HG03045 (cell line): ENCODE measurements at regions not wholly inside any gene's neighbourhood (a gene's known extent, or its start where the extent isn't known, plus 50 kb on each side); places are given as distances from the start of the nearest gene placed in this dataset.

Experiments used
- ATAC-seq: cut with Tn5 transposase; IDR thresholded peaks from one replicate; pipeline ENCODE4 v1.9.1; 2021; ENCODE audit warnings: mild to moderate bottlenecking, moderate library complexity; ENCODE audit not compliant: unreplicated experiment

- no peak for ATAC-seq
Measured at GRCh38 chr3:159593927-159594605, 394.6 kb upstream of the IL12A start.

DNA sequence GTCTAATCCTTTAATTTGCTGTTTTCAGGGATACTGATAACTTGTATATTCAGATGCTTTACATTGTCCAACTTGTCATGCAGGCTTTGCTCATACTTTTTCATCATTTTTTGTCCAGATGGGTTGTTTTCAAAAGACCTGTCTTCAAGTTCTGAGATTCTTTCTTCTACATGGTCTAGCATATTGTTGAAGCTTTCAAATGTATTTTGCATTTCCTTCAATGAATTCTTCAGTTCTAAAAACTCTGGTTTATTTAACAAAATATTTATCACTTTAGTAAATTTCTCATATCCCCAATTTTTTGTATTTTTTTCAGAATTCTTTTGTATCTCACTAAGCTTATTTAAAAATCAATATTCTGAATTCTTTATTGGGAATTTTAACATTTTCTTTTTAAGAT, 388.3 kb upstream of the IL12A start:
- ATAC-seq: no peak

GRCh38 chr3:159604151-159604581, 384.5 kb upstream of the IL12A start:
- no peak for ATAC-seq

DNA sequence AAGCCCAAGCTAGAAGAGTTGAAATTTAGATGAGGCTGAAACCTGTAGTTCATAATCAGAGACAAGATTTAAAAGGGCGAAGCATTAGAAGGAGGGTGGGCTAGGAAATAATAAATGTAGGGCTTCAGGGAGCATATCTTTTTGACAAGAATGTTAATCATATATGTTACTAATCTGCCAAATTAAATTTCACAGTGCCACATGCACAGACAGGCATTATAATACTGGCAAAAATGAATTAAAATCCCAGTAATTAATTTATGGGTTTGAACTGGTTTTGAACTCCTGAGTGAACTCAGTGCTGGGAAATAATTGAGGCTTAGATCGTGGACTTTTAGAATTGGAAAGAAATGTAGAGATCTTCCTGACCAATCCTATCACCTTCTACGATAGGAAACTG, 383.5 kb upstream of the IL12A start:
- no peak for ATAC-seq

DNA sequence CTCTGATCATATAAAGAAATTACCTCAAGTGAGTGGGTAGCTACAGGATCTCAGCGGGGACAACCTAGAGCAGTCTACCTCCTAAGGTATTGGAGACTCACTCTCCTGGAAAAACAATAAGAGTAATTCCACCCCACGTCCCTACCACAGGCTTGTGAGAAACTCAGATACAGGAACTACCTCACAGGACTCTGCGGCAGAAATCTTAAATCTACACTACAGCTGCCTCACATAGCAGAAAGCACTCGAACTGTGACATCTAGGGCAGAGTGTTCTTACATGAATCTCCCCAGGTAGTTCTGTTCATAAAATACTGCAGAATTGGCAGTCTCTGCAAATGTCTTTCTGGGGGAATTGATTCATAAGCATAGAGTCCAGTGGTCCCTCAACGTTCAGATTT, 382.9 kb upstream of the IL12A start:
- ATAC-seq: no peak

DNA sequence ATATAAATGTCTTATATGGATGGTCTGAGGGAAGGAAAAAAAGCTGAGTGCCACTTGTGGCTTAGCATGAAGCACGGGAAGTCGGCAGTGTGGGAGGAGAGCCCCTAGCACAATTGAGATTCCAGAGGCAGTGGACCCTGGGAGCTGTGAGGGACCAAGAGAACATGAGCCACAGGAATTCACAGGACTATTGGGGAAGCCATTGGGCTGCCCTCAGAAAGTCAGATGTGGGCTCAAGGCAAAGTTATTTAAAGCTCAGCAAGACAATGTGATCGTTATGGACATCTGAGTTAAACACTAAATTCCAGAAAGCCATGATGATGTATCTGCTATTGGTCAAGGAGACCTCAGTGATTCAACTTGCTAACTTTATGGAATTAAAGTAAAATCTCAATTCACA, 380.8 kb upstream of the IL12A start:
- no peak for ATAC-seq

- ATAC-seq: no peak
Measured at GRCh38 chr3:159608311-159608710, 380.3 kb upstream of the IL12A start.

- ATAC-seq: no peak
Measured at GRCh38 chr3:159609625-159610024, 379.0 kb upstream of the IL12A start.

GRCh38 chr3:159616234-159616825, 372.3 kb upstream of the IL12A start:
- no peak for ATAC-seq

DNA sequence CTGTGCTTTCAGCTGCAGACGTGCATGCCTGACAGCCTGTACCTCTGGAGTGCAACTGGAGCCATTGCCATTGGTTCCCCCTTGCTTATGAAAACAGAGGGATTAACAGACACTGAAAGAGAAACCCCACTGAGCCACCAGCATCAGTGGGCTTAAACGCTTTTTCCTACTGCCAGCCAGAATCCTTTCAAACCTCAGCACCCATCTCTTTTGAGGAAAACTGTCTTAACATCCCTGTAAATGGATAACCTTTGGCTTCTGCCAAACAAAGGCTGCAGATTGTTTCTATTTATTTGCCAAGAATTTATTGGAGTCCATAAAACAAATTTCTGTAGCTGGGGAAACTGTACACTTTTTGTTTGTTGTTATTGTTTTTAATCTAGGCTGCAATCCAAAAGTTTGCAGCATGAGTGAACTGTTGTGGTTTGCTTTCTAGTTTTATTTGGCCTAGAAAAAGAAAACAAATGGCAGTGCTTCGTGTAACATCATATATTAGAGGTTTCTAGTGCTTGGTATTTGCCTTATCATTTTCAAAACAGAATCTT, 369.2 kb upstream of the IL12A start:
- no peak for ATAC-seq

DNA sequence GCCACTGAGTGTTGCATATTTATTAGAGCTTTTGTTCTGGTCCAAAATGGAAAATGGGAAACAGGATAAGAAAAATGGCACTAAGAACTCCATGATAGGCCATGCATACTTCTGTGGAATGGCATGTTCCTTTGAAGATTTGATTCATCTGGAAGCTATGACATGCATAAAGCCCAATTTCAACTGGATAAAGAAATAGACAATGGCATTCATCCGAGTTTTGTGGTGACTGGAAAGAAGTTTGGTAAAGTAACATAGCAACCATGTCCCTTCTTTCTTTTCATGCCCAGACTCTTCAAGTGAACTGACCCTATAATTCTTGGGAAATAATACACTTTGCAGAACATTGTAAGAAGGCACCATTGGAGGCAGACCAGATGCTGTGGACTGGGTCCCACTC, 368.4 kb upstream of the IL12A start:
- no peak for ATAC-seq

DNA sequence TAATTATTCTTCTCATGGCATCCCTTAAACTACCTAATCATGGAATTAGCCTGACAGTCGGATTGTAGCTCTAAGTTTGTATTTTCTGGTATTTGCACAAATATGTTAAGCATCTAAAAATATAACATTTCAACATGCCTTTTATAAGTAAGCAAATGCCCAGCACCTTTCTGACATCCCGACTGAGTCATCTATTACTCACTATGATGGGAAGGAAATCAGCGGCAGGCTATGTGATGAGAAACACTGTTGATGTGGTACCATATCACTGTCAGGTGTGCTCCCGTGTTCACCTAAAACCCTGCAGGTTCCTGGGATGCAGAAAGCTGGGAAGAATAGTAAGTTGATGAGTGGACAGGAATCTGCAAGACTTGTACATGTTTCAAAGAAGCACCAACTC, 367.8 kb upstream of the IL12A start:
- ATAC-seq: no peak

GRCh38 chr3:159624616-159625015, 364.0 kb upstream of the IL12A start:
- no peak for ATAC-seq

GRCh38 chr3:159625594-159625993, 363.0 kb upstream of the IL12A start:
- no peak for ATAC-seq

- ATAC-seq: no peak
Measured at GRCh38 chr3:159626598-159626997, 362.0 kb upstream of the IL12A start.

GRCh38 chr3:159627229-159627628, 361.4 kb upstream of the IL12A start:
- no peak for ATAC-seq

GRCh38 chr3:159627634-159628033, 361.0 kb upstream of the IL12A start:
- no peak for ATAC-seq

DNA sequence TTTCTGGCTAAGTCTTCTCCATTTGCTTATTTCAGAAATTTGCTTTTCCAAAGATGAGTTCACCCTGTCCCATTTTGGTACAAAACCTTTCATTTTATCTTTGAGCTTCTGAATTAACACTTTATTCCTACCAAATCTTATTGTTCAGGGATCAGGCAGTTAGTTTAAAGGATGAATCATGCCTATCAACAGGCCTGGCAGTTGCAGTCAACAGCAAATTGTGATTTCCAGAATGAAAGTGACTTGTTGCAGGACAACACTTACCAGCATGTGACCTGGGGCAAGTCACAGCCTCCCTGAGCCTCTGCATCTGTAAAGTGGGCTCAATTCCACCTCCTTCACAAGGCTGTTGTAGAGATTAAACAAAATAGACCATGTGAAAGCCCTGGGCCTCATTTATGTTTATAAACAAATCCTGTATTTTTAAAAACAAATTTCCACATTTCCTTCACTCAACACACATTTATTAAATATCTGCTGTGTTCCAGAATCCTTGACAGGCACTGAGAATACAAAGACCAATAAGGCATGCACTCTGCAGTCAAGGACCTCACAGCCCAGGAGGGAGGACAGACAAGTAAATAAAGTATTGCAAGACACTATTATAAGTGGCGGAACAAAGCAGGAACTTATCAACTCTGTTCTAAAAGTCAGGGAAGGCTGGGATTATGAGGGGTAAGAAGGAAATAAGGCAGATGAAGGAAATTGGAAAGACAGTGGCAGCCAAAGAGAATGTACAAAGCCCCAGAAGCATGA, 359.1 kb upstream of the IL12A start:
- ATAC-seq: no peak

DNA sequence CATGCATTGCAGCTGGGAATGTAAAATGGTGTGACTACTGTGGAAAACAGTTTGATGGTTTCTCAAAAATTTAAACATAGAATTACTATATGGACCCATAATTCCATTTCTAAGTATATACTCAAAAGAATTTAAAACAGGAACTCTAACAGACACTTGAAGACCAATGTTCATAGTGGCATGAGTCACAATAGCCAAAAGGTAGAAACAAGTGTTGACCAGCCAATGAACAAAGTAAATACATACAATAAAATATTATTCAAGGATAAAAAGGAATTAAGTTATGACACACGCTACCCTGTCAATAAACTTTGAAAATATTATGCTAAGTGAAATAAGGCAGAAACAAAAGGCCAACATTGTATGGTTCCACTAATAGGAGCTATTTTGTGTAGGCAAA, 357.4 kb upstream of the IL12A start:
- no peak for ATAC-seq

DNA sequence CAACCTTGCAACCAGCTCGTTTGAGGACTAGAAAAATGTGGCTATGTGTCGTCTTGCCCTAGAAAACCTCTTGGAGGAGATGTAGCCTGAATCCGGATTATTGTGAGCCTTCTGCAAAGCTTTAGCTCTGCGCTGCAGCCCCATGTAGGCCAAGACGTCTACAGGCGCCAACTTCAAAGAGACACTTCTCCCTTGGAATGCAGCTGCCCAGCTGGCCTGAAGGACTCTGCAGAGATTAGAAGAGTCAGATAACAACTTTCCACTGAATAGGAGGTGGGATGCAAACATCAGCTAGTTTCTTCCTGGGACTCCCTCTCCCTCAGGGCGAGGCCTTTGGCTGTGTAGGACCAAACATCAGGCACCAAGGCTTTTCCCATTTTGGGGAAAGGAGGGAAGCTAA, 356.5 kb upstream of the IL12A start:
- ATAC-seq: no peak

DNA sequence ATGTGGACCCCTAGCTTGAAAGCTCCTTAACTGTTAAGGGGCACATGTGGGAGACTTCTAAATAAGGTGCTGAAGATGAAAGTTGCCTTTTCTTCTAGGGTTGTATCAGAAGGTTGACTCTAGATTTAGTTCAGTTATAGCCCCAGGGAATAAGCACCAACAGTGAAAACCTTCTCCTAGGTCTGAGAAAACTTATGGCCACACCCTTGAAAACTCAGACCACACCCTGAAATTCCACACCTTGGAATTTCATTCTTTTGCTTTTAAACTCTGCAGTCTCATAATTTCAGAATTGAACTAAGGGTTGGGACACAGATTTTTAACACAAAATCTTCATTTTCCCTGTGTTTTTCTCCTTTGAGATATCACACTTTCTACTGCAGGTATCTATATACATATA, 355.8 kb upstream of the IL12A start:
- ATAC-seq: no peak

DNA sequence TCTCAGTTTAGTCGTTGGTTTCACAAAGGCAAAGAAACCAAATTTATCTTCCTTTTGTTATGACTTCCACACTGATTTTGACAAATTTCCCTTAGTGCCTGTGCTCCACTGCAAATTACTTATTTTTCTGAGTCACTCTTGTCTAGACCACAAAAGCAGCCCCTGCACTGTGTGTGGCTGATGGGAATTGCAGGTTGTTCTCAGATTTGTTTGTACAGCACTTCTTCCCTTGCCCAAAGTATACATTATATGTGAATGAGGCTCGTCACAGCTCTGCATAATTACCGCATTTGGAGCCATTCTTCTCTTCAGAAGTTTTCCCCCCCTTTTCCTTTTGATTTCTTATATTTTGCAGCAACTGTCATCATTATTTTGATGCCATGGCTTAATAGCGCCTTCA, 354.2 kb upstream of the IL12A start:
- ATAC-seq: no peak
